IMR-90 (cell line): ENCODE measurements at regions not wholly inside any gene's neighbourhood (a gene's known extent, or its start where the extent isn't known, plus 50 kb on each side); places are given as distances from the start of the nearest gene placed in this dataset.

Experiments used
- ATAC-seq: fragments of 200-7000 bp; cut with Tn5 transposase; 2 replicates; pipeline ENCODE4 v1.9.1; 2020; ENCODE audit warnings: low read depth, mild to moderate bottlenecking, moderate library complexity
- BruUV-seq: library from RNA; stranded (reverse); fragments of 400-500 nt; replicated peaks from 2 replicates; lab custom pipeline; 2021; lab: Mats Ljungman, UMichigan
- CTCF ChIA-PET: fragments of 300-600 bp; formaldehyde crosslinking; extraction: SDS; loops from one replicate; lab custom pipeline; 2021; ENCODE audit warnings: antibody characterized with exemption; lab: Yijun Ruan, JAX
- POLR2A ChIA-PET: fragments of 300-600 bp; sonication (Branson Sonifier 250); formaldehyde crosslinking; loops from one replicate; lab custom pipeline; 2022; ENCODE audit warnings: antibody characterized with exemption; ENCODE audit not compliant: unreplicated experiment; lab: Charles Lee
- DNase-seq: peaks from one replicate; pipeline ENCODE4 v3.0.0; 2013
- H2AFZ ChIP-seq: replicated peaks from 2 replicates; pipeline ENCODE3; 2013; ENCODE audit warnings: low read length, mild to moderate bottlenecking; ENCODE audit not compliant: poor library complexity
- H2AK5ac ChIP-seq: 2 replicates; pipeline ENCODE4 v1.6.1; 2013; ENCODE audit warnings: low read depth, low read length, inconsistent platforms
- H2AK9ac ChIP-seq: replicated peaks from 2 replicates; pipeline ENCODE3; 2013; ENCODE audit warnings: mild to moderate bottlenecking, low read depth, low read length, moderate library complexity; ENCODE audit not compliant: poor library complexity
- H2BK120ac ChIP-seq: 2 replicates; pipeline ENCODE4 v1.6.1; 2013; ENCODE audit warnings: low read depth, low read length, inconsistent platforms
- H2BK15ac ChIP-seq: 3 replicates; pipeline ENCODE4 v1.6.1; 2013; ENCODE audit warnings: low read depth, low read length, inconsistent platforms
- H2BK20ac ChIP-seq: 2 replicates; pipeline ENCODE4 v1.6.1; 2013; ENCODE audit warnings: low read depth, mild to moderate bottlenecking, inconsistent platforms, low read length, moderate library complexity
- H2BK5ac ChIP-seq: 2 replicates; pipeline ENCODE4 v1.6.1; 2013; ENCODE audit warnings: mild to moderate bottlenecking, low read depth, low read length, inconsistent platforms; ENCODE audit not compliant: poor library complexity, severe bottlenecking
- H3K14ac ChIP-seq: replicated peaks from 2 replicates; pipeline ENCODE4 v1.6.1; 2013; ENCODE audit warnings: low read depth, low read length, inconsistent platforms
- H3K18ac ChIP-seq: 2 replicates; pipeline ENCODE4 v1.6.1; 2013; ENCODE audit warnings: low read depth, low read length, control low read depth
- H3K23ac ChIP-seq: 2 replicates; pipeline ENCODE4 v1.6.1; 2013; ENCODE audit warnings: low read depth, low read length, inconsistent platforms
- H3K27ac ChIP-seq: 2 replicates; pipeline ENCODE4 v1.5.1; 2013; ENCODE audit warnings: mild to moderate bottlenecking, control low read depth, low read length; ENCODE audit not compliant: insufficient read depth
- H3K27me3 ChIP-seq: 2 replicates; pipeline ENCODE4 v1.6.1; 2013; ENCODE audit warnings: low read length; ENCODE audit not compliant: control insufficient read depth, insufficient read depth
- H3K36me3 ChIP-seq: 2 replicates; pipeline ENCODE4 v1.6.1; 2013; ENCODE audit warnings: low read length, mixed read lengths; ENCODE audit not compliant: control insufficient read depth, insufficient read depth
- H3K4ac ChIP-seq: 2 replicates; pipeline ENCODE4 v1.6.1; 2013; ENCODE audit warnings: low read depth, low read length, inconsistent platforms
- H3K4me1 ChIP-seq: 2 replicates; pipeline ENCODE4 v1.6.1; 2013; ENCODE audit warnings: low read length, mixed read lengths; ENCODE audit not compliant: control insufficient read depth, insufficient read depth
- H3K4me2 ChIP-seq: 2 replicates; pipeline ENCODE4 v1.6.1; 2013; ENCODE audit warnings: low read depth, mild to moderate bottlenecking, control low read depth, low read length, moderate library complexity
- H3K4me3 ChIP-seq: 2 replicates; pipeline ENCODE4 v1.5.1; 2013; ENCODE audit warnings: low read depth, mild to moderate bottlenecking, control low read depth, low read length, moderate library complexity; ENCODE audit not compliant: insufficient read depth
- H3K56ac ChIP-seq: 2 replicates; pipeline ENCODE4 v1.6.1; 2013; ENCODE audit warnings: low read length, inconsistent platforms; ENCODE audit not compliant: insufficient read depth; ENCODE audit errors: extremely low read depth
- H3K79me1 ChIP-seq, 2 experiments: 2 replicates each; pipeline ENCODE4 v1.6.1; 2013; ENCODE audit warnings: low read length in 2 of 2, inconsistent platforms in 1 of 2, low read depth in 1 of 2
- H3K9ac ChIP-seq: 2 replicates; pipeline ENCODE4 v1.6.1; 2013; ENCODE audit warnings: low read depth, low read length, control low read depth
- H3K9me1 ChIP-seq: 2 replicates; pipeline ENCODE4 v1.6.1; 2013; ENCODE audit warnings: low read length, inconsistent platforms; ENCODE audit not compliant: insufficient read depth
- H3K9me3 ChIP-seq: 2 replicates; pipeline ENCODE4 v1.6.1; 2013; ENCODE audit warnings: low read length; ENCODE audit not compliant: control insufficient read depth, insufficient read depth
- H4K20me1 ChIP-seq: 2 replicates; pipeline ENCODE4 v1.6.1; 2013; ENCODE audit warnings: low read length, inconsistent platforms; ENCODE audit not compliant: insufficient read depth
- H4K5ac ChIP-seq: 2 replicates; pipeline ENCODE4 v1.6.1; 2013; ENCODE audit warnings: mild to moderate bottlenecking, low read depth, low read length, control low read depth
- H4K8ac ChIP-seq, 2 experiments: 2 replicates each; pipeline ENCODE4 v1.6.1; 2013; ENCODE audit warnings: low read depth in 2 of 2, low read length in 2 of 2, control low read depth in 1 of 2, inconsistent platforms in 1 of 2
- H4K91ac ChIP-seq: 2 replicates; pipeline ENCODE4 v1.6.1; 2013; ENCODE audit warnings: low read depth, low read length, inconsistent platforms; ENCODE audit not compliant: insufficient read depth
- BHLHE40 ChIP-seq: fragments of 150-350 bp; IDR thresholded peaks from 2 replicates; pipeline ENCODE4 v1.6.1; 2016; ENCODE audit warnings: mild to moderate bottlenecking, low read depth, low read length
- CEBPB ChIP-seq: IDR thresholded peaks from 2 replicates; pipeline ENCODE4 v1.6.1; 2012; ENCODE audit warnings: low read depth, low read length, improper control_type of control experiment
- CHD1 ChIP-seq: IDR thresholded peaks from 2 replicates; pipeline ENCODE4 v1.6.1; 2012; ENCODE audit warnings: low read depth, low read length, improper control_type of control experiment
- CTCF ChIP-seq: conservative IDR thresholded peaks from 2 replicates; pipeline ENCODE4 v1.5.1; 2012; ENCODE audit warnings: mild to moderate bottlenecking, low read depth, low read length, improper control_type of control experiment
- ELK1 ChIP-seq: fragments of 150-350 bp; IDR thresholded peaks from 2 replicates; pipeline ENCODE4 v1.6.1; 2016; ENCODE audit warnings: low read depth, mild to moderate bottlenecking, low read length, moderate library complexity, borderline replicate concordance
- FOS ChIP-seq: fragments of 150-350 bp; IDR thresholded peaks from 2 replicates; pipeline ENCODE4 v1.6.1; 2016; ENCODE audit warnings: low read depth, low read length
- MAFK ChIP-seq: IDR thresholded peaks from 2 replicates; pipeline ENCODE4 v1.6.1; 2012; ENCODE audit warnings: low read depth, low read length, improper control_type of control experiment
- MXI1 ChIP-seq: IDR thresholded peaks from 2 replicates; pipeline ENCODE4 v1.6.1; 2012; ENCODE audit warnings: low read depth, mild to moderate bottlenecking, low read length, moderate library complexity, borderline replicate concordance
- NFE2L2 ChIP-seq: fragments of 150-350 bp; IDR thresholded peaks from 2 replicates; pipeline ENCODE4 v1.6.1; 2016; ENCODE audit warnings: low read depth, mild to moderate bottlenecking, low read length
- POLR2A ChIP-seq: IDR thresholded peaks from 2 replicates; pipeline ENCODE4 v1.6.1; 2012; ENCODE audit warnings: mild to moderate bottlenecking, low read depth, low read length
- RAD21 ChIP-seq: IDR thresholded peaks from 2 replicates; pipeline ENCODE4 v1.6.1; 2012; ENCODE audit warnings: low read length, improper control_type of control experiment
- RCOR1 ChIP-seq: IDR thresholded peaks from 2 replicates; pipeline ENCODE4 v1.6.1; 2012; ENCODE audit warnings: mild to moderate bottlenecking, low read length, improper control_type of control experiment; ENCODE audit not compliant: insufficient replicate concordance
- RFX5 ChIP-seq: IDR thresholded peaks from 2 replicates; pipeline ENCODE4 v1.8.0; 2012; ENCODE audit warnings: low read depth, mild to moderate bottlenecking, low read length, moderate library complexity
- SMC3 ChIP-seq: fragments of 150-350 bp; IDR thresholded peaks from 2 replicates; pipeline ENCODE4 v1.6.1; 2016; ENCODE audit warnings: low read depth, mild to moderate bottlenecking, antibody characterized with exemption, low read length, moderate library complexity
- USF2 ChIP-seq: fragments of 150-350 bp; IDR thresholded peaks from 2 replicates; pipeline ENCODE4 v1.6.1; 2017; ENCODE audit warnings: mild to moderate bottlenecking, antibody characterized with exemption, low read length, low read depth
- WGBS, 2 experiments: methylation state at CpG; one replicate each; pipeline versions ENCODE4 v1.1.5 to v1.1.7; 2013; ENCODE audit warnings: missing lambda C conversion rate in 2 of 2; ENCODE audit not compliant: insufficient read length in 1 of 2; ENCODE audit errors: extremely low coverage in 2 of 2; 5-methylcytosine and 5-hydroxymethylcytosine counted together
- dilution Hi-C: fragments of 300-500 bp; cut with HindIII; formaldehyde crosslinking; loops from one replicate; pipeline ENCODE4 v1.14.3; 2018; ENCODE audit warnings: low sequenced_read_pairs; ENCODE audit not compliant: unreplicated experiment
- in situ Hi-C: fragments of 300-500 bp; cut with MboI; formaldehyde crosslinking; loops from 3 replicates; pipeline ENCODE4 v1.14.3; 2019; ENCODE audit warnings: low sequenced_read_pairs, inconsistent platforms, mixed read lengths
- intact Hi-C: fragments of 100-400 bp; cut with micrococcal nuclease; formaldehyde crosslinking; loops from 2 replicates; pipeline ENCODE4 v1.10.0; 2022

- dilution Hi-C loops, result no loop called here
- DNase-seq, result no peak
- Histone ChIP-seq H3K9ac (no peak overlapping the region), H3K9me1 (no peaks in the 10 kb centered on the region), H3K4me2 (no peak overlapping the region), H2BK5ac (no peak overlapping the region), H2AFZ (no peak overlapping the region), H3K56ac (no peak overlapping the region), H2BK15ac (no peak overlapping the region), H3K14ac (no peak overlapping the region), H4K5ac (no peak overlapping the region), H3K27ac (no peak overlapping the region), H3K36me3 (no peaks in the 10 kb centered on the region), H4K91ac (no peak overlapping the region), H3K4me3 (no peak overlapping the region), H3K27me3 (no peaks in the 10 kb centered on the region), H3K4me1 (no peaks in the 10 kb centered on the region), H2AK5ac (no peak overlapping the region), H3K18ac (no peak overlapping the region), H4K8ac (no peak overlapping the region), H4K20me1 (no peaks in the 10 kb centered on the region), H2BK20ac (no peak overlapping the region), H3K9me3 (no peaks in the 10 kb centered on the region), H2BK120ac (no peak overlapping the region), H3K23ac (no peak overlapping the region), H3K79me1 (no peaks in the 10 kb centered on the region), H2AK9ac (no peak overlapping the region), H3K4ac (no peak overlapping the region)
- no CpG with 5 or more reads among the region's 3 CpGs for WGBS, 2 experiments
- ChIA-PET POLR2A (no interaction called here), CTCF (no interaction called here)
- no peak for ATAC-seq
- TF ChIP-seq RCOR1 (no peak), CTCF (no peak), CEBPB (no peak), RFX5 (no peak), SMC3 (no peak), BHLHE40 (no peak), NFE2L2 (no peak), USF2 (no peak), CHD1 (no peak), RAD21 (no peak), MAFK (no peak), ELK1 (no peak), FOS (no peak), MXI1 (no peak), POLR2A (no peak)
- in situ Hi-C loops, result no loop called here
- BruUV-seq, result no TSS peak
- intact Hi-C loops, result no loop called here
These were observed 1449.7 kb downstream of the PCDH7 start for GRCh38 chr4:32169841-32170240.
